ENCODE measurements at regions not wholly inside any gene's neighbourhood (a gene's known extent, or its start where the extent isn't known, plus 50 kb on each side); places are given as distances from the start of the nearest gene placed in this dataset.

GRCh38 chrX:76605390-76605789, 177.9 kb downstream of the MAGEE1 start:
- no peak overlapping the region for H3K9ac ChIP-seq (ENCODE audit: insufficient read depth, low read depth, low read length)
- no TSS peak for BruUV-seq (replicated peaks)
- H2AFZ ChIP-seq (ENCODE audit: low read length): no peak overlapping the region
- POLR2A ChIA-PET: no interaction called here
- in situ Hi-C loops (cut with HindIII; ENCODE audit: extremely low pct_ligation_motif_present, low pct_unique_long_range_greater_than_20kb): no loop called here
- ATAC-seq: no peak
- H3K79me2 ChIP-seq (ENCODE audit: insufficient read depth, low read length): no peaks in the 10 kb centered on the region
- no peaks in the 10 kb centered on the region for H3K27me3 ChIP-seq (ENCODE audit: control insufficient read depth in 1 of 2, insufficient read depth in 2 of 2, low read length in 2 of 2)
- H4K20me1 ChIP-seq (ENCODE audit: insufficient read depth, low read length): no peaks in the 10 kb centered on the region
- H3K9me3 ChIP-seq (ENCODE audit: low read length): no peaks in the 10 kb centered on the region
- 0% methylated on average over 1 of the region's 1 CpG for WGBS (ENCODE audit: low lambda C conversion rate)
- intact Hi-C loops (cut with micrococcal nuclease; ENCODE audit: unreplicated experiment): no loop called here
- TF ChIP-seq ATF7 (IDR thresholded peaks at IDR 0.05): no peak
- no peak for TF ChIP-seq ATF7 (CRISPR knock-in tag; IDR thresholded peaks at IDR 0.05)
- TF ChIP-seq ZXDC (CRISPR knock-in tag; IDR thresholded peaks at IDR 0.05): no peak
- CTCF ChIA-PET (ENCODE audit: low intra/inter-chr PET ratio, low total read pairs): no interaction called here
- no peak overlapping the region for H3K27ac ChIP-seq (ENCODE audit: extremely low read length, insufficient read depth, low read length)
- no peak overlapping the region for H3K4me3 ChIP-seq (replicated peaks in 1 of 3; ENCODE audit: insufficient read depth in 1 of 3, low read depth in 2 of 3, low read length in 3 of 3)
- no peak for FAIRE-seq
- H3K4me1 ChIP-seq (ENCODE audit: insufficient read depth, low read length): no peaks in the 10 kb centered on the region
- H3K36me3 ChIP-seq (replicated peaks in 1 of 2; ENCODE audit: control insufficient read depth in 1 of 2, insufficient read depth in 2 of 2, low read length in 2 of 2): no peaks in the 10 kb centered on the region
- no peak overlapping the region for H3K4me2 ChIP-seq (ENCODE audit: low read depth, low read length)
- no peak for DNase-seq (ENCODE audit: low spot score)

GRCh38 chrX:76617020-76617419, 189.5 kb downstream of the MAGEE1 start:
- in situ Hi-C loops (cut with HindIII; ENCODE audit: extremely low pct_ligation_motif_present, low pct_unique_long_range_greater_than_20kb) (no loop called here), intact Hi-C loops (cut with micrococcal nuclease; ENCODE audit: unreplicated experiment) (no loop called here)
- no peak overlapping the region for H3K4me2 ChIP-seq (ENCODE audit: low read depth, low read length)
- BruUV-seq (replicated peaks): no TSS peak
- no peak for FAIRE-seq
- H3K4me3 ChIP-seq (replicated peaks in 1 of 3; ENCODE audit: insufficient read depth in 1 of 3, low read depth in 2 of 3, low read length in 3 of 3): no peak overlapping the region
- H3K9me3 ChIP-seq (ENCODE audit: low read length): no peaks in the 10 kb centered on the region
- H3K4me1 ChIP-seq (ENCODE audit: insufficient read depth, low read length): no peaks in the 10 kb centered on the region
- H4K20me1 ChIP-seq (ENCODE audit: insufficient read depth, low read length): no peaks in the 10 kb centered on the region
- H3K27ac ChIP-seq (ENCODE audit: extremely low read length, insufficient read depth, low read length): no peak overlapping the region
- no peak for TF ChIP-seq POGK (CRISPR knock-in tag; conservative IDR thresholded peaks at IDR 0.05)
- POLR2A ChIA-PET: no interaction called here
- no peaks in the 10 kb centered on the region for H3K36me3 ChIP-seq (replicated peaks in 1 of 2; ENCODE audit: control insufficient read depth in 1 of 2, insufficient read depth in 2 of 2, low read length in 2 of 2)
- H3K79me2 ChIP-seq (ENCODE audit: insufficient read depth, low read length): no peaks in the 10 kb centered on the region
- no peak overlapping the region for H3K9ac ChIP-seq (ENCODE audit: insufficient read depth, low read depth, low read length)
- CTCF ChIA-PET (ENCODE audit: low intra/inter-chr PET ratio, low total read pairs): no interaction called here
- 100% methylated on average over 1 of the region's 3 CpGs for WGBS (ENCODE audit: low lambda C conversion rate)
- ATAC-seq: no peak
- H2AFZ ChIP-seq (ENCODE audit: low read length): no peak overlapping the region
- DNase-seq (ENCODE audit: low spot score): no peak
- no peaks in the 10 kb centered on the region for H3K27me3 ChIP-seq (ENCODE audit: control insufficient read depth in 1 of 2, insufficient read depth in 2 of 2, low read length in 2 of 2)

Data from HepG2 (cell line).